ENCODE measurements at regions not wholly inside any gene's neighbourhood (a gene's known extent, or its start where the extent isn't known, plus 50 kb on each side); places are given as distances from the start of the nearest gene placed in this dataset.

DNA sequence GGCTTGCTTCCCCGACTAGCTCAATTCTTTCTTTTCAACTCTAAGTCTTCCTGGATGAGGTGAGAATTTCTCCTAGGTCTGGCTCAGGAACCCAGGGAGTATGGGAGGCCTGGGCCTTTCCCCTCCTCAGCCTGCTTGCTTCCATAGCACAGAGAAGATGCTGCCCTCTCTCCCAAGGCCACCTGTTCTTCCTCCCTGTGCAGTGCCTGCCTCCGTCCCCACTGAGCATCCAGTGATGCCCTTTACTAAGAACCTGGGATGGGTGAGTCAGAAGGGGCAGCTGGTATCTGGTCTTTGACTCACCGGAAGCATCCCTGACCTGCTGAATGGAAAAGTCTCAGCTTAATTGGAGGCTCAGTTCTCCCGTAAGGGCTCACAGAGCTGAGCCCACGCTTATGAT lies 607.9 kb downstream of the BUD13 start:
- H3K27me3 Mint-ChIP-seq (ENCODE audit: insufficient read depth, unreplicated experiment) = peaks cover 3% of the 10 kb centered on the region
- H3K9me3 Mint-ChIP-seq (ENCODE audit: unreplicated experiment) = no peaks in the 10 kb centered on the region
- CTCF ChIA-PET = interaction anchor here (0.6 to 1.0 kb wide), 3 partner anchors 52 to 556 kb away, joined by 3 read pairs; no protein-coding TSS in a partner anchor
- peaks cover 12% of the 10 kb centered on the region for H3K4me1 ChIP-seq
- no peak overlapping the region for H3K4me3 ChIP-seq (ENCODE audit: low read depth, low read length)
- no peaks in the 10 kb centered on the region for H3K27me3 ChIP-seq (replicated peaks; ENCODE audit: control insufficient read depth, insufficient read depth, low read length)
- intact Hi-C loops (cut with micrococcal nuclease; ENCODE audit: unreplicated experiment) = no loop called here
- H3K4me3 Mint-ChIP-seq (ENCODE audit: unreplicated experiment) = no peak overlapping the region
- POLR2A ChIA-PET = no interaction called here
- H3K36me3 Mint-ChIP-seq (ENCODE audit: insufficient read depth, unreplicated experiment) = no peaks in the 10 kb centered on the region
- no peak for DNase-seq
- peaks cover 13% of the 10 kb centered on the region for H3K4me1 Mint-ChIP-seq (ENCODE audit: low read depth, unreplicated experiment)
- H3K36me3 ChIP-seq (ENCODE audit: control insufficient read depth, insufficient read depth, low read length) = no peaks in the 10 kb centered on the region
- TF ChIP-seq CTCF (IDR thresholded peaks at IDR 0.05; ENCODE audit: insufficient read depth in 1 of 2, low read depth in 1 of 2, low read length in 1 of 2, severe bottlenecking in 1 of 2, unreplicated experiment in 1 of 2) = no peak
- BruUV-seq (replicated peaks) = no TSS peak
- H3K9me3 ChIP-seq = no peaks in the 10 kb centered on the region
- no peak overlapping the region for H3K27ac Mint-ChIP-seq (ENCODE audit: unreplicated experiment)

DNA sequence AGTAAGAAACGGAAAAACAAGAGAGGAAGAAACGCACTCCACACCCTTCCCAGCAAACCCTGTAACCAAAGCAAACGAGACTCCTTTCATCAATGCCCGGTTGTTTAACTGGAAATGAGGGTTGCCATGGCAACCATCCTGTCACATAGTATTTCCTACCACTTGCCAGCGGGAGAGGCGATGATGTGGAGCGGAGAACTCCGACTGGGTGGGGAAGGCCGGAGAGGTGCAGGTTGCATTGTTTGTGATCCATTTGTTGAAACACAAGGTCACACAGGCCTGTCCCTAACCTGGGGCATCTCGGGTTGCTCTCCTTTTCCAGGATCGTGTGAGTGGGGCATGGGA lies 609.9 kb downstream of the BUD13 start:
- Histone ChIP-seq H3K36me3 (ENCODE audit: control insufficient read depth, insufficient read depth, low read length) (no peaks in the 10 kb centered on the region), H3K27me3 (replicated peaks; ENCODE audit: control insufficient read depth, insufficient read depth, low read length) (no peaks in the 10 kb centered on the region), H3K9me3 (no peaks in the 10 kb centered on the region), H3K4me1 (peaks cover 6% of the 10 kb centered on the region), H3K4me3 (ENCODE audit: low read depth, low read length) (no peak overlapping the region)
- H3K9me3 Mint-ChIP-seq (ENCODE audit: unreplicated experiment) = no peaks in the 10 kb centered on the region
- no peak overlapping the region for H3K27ac Mint-ChIP-seq (ENCODE audit: unreplicated experiment)
- peak in 1 of 2 experiments; percentile 40 for DNase-seq
- H3K27me3 Mint-ChIP-seq (ENCODE audit: insufficient read depth, unreplicated experiment) = peaks cover 5% of the 10 kb centered on the region
- intact Hi-C loops (cut with micrococcal nuclease; ENCODE audit: unreplicated experiment) = no loop called here
- no peak overlapping the region for H3K4me3 Mint-ChIP-seq (ENCODE audit: unreplicated experiment)
- no TSS peak for BruUV-seq (replicated peaks)
- no peaks in the 10 kb centered on the region for H3K36me3 Mint-ChIP-seq (ENCODE audit: insufficient read depth, unreplicated experiment)
- no peak for TF ChIP-seq CTCF (IDR thresholded peaks at IDR 0.05; ENCODE audit: insufficient read depth in 1 of 2, low read depth in 1 of 2, low read length in 1 of 2, severe bottlenecking in 1 of 2, unreplicated experiment in 1 of 2)
- CTCF ChIA-PET = no interaction called here
- POLR2A ChIA-PET = no interaction called here
- H3K4me1 Mint-ChIP-seq (ENCODE audit: low read depth, unreplicated experiment) = peaks cover 9% of the 10 kb centered on the region

GRCh38 chr11:116162086-116162885 lies 610.5 kb downstream of the BUD13 start:
- BruUV-seq (replicated peaks) = no TSS peak
- TF ChIP-seq CTCF (IDR thresholded peaks at IDR 0.05; ENCODE audit: insufficient read depth in 1 of 2, low read depth in 1 of 2, low read length in 1 of 2, severe bottlenecking in 1 of 2, unreplicated experiment in 1 of 2) = no peak
- Histone ChIP-seq H3K4me3 (ENCODE audit: low read depth, low read length) (no peak overlapping the region), H3K4me1 (peaks cover 6% of the 10 kb centered on the region), H3K36me3 (ENCODE audit: control insufficient read depth, insufficient read depth, low read length) (no peaks in the 10 kb centered on the region), H3K27me3 (replicated peaks; ENCODE audit: control insufficient read depth, insufficient read depth, low read length) (no peaks in the 10 kb centered on the region), H3K9me3 (no peaks in the 10 kb centered on the region)
- no peak for DNase-seq
- Mint-ChIP-seq H3K27me3 (ENCODE audit: insufficient read depth, unreplicated experiment) (peaks cover 6% of the 10 kb centered on the region), H3K36me3 (ENCODE audit: insufficient read depth, unreplicated experiment) (no peaks in the 10 kb centered on the region), H3K4me1 (ENCODE audit: low read depth, unreplicated experiment) (peaks cover 6% of the 10 kb centered on the region), H3K4me3 (ENCODE audit: unreplicated experiment) (no peak overlapping the region), H3K9me3 (ENCODE audit: unreplicated experiment) (no peaks in the 10 kb centered on the region), H3K27ac (ENCODE audit: unreplicated experiment) (no peak overlapping the region)
- intact Hi-C loops (cut with micrococcal nuclease; ENCODE audit: unreplicated experiment) = no loop called here
- ChIA-PET POLR2A (no interaction called here), CTCF (no interaction called here)

Data from Caco-2 (cell line).